ENCODE measurements at regions not wholly inside any gene's neighbourhood (a gene's known extent, or its start where the extent isn't known, plus 50 kb on each side); places are given as distances from the start of the nearest gene placed in this dataset.

DNA sequence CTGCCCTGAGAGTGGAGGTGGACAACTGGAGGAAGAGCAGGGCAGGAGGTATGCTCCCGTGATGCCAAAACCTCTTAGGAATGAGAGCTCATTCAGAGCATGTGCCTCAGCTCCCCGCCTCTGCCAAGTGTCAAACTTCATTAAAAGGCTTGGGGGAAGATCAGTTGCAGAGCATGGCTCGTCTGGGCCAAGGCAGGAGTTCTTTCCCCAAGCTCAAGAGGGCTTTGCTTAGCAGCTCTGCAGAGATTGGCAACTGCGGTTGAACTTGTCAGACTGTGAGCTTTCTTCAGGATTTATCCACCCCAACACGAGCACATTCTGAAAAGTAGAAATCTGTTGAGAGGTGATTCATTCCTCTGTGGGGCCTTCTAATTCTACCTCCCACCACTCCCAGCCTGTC is 248.1 kb downstream of the HS3ST3A1 start:
- no peak for DNase-seq (ENCODE audit: low spot score)

DNA sequence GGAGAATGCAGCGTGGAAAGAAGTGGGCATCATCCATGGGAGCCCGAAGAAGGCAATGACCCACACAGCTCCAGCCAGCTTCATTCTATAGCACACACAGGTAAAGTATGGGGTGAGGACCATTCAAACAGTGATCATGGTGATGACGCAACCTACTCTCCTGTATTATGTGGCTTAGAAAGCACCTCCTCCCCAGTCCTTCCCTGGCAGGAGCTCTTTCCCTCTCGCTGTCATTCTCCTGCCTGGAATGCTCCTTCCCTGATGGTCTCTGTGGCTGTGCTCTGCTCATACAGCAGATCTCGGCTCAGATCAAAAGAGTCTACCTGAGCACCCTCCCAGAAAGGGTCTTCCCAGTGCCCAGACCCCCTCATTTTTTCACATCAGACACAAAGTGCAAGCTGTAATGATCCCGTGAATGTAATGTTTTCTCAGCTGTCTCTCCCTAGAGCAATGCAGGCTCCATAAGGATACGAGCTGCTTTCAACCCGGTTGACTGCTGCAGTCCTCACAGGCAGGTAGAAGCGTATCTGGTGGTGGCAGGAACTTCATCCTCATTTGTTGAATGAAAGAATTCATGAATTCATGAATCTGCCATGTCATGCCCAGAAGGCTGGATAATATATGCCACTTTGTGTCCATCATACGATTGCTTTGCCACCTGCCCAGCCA is 248.8 kb downstream of the HS3ST3A1 start:
- DNase-seq (ENCODE audit: low spot score): no peak

DNA sequence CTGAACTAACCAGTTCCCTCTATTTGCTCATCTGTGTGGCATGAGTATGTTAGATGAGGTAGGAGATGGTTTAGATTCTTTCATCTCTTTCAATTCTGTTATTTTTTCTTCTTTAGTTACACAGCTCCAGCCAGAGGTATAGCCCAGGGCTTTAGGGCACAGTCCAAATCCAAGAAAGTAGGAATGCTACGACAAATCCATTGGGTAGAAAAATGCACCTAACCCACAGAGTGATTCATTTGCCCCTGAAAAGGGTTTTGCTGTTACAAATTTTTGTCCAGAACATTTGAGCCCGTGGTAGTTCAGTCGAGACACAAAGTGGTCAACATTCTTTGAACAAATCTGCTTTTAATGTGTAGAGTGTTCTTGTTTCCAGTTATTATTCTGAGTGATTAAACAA is 250.7 kb downstream of the HS3ST3A1 start:
- DNase-seq (ENCODE audit: low spot score): no peak

DNA sequence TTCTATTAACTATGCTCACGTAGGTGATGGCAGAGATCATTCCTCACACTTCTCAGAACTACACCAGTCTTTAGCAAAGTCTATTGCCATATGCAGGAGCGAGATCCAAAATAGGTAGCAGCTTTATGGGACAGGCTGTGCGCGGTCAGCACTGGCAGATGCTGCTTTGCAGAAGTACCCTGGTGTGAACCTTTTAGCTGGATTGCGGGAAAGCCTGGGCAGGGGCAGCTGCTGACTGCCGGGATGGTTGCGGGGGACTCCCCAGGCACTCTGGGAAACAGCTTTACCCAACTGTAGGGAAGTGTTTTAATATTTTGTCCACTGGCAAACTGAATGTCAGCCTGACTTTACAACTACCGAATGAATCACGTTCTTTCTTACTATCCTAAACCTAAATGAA is 251.3 kb downstream of the HS3ST3A1 start:
- DNase-seq (ENCODE audit: low spot score): no peak

DNA sequence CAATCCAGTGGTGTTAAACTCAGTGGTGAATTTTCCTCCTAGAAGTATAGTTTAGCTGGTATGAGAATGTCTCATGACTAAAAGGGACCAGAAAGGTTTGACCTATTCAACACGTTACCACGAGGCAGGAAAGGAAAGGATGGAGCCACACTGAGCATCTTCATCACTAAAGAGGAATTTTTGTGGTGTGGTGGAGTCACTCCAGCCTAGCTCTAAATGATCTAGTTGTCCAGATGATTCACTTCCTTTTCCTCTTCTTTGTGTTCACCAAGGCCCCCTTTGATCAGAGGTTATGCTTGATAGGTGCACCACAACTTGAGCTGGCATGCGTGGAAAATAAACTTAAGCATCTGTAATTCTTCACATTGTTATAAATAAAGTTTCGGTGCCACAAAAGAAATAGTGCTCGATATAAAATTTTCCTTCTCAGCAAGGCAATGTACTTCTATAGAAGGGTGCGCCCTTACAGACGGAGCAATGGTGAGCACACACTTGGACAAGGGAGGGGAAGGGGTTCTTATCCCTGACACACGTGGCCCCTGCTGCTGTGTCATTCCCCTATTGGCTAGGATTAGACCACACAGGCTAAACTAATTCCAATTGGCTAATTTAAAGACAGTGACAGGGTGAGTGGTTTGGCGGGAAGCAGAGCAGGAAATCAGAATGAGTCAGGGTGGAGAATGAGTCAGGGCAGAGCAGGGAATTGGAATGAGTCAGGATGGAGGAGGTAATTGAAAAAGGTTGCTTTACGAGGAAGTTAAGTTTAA is 254.6 kb downstream of the HS3ST3A1 start:
- peak; percentile 14 for DNase-seq (ENCODE audit: low spot score)

DNA sequence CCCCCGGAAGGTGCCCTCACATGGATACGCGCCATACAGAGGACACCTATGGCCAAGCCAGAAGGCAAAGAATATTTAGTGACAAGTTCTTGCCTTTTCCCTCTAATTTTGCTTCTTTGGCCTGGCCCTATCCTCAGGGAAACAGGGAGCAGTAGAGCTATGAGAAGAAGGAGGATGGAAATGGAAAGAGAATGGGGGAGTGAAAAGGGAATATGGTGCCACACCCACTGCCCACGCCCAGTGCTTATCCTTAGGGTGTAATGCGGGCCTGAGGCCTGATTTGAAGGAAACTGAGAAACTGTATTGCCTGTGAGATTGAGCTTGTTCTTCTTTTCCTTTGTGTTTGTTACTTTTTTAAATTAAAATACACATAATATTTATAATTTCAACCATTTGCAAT is 255.1 kb downstream of the HS3ST3A1 start:
- no peak for DNase-seq (ENCODE audit: low spot score)

DNA sequence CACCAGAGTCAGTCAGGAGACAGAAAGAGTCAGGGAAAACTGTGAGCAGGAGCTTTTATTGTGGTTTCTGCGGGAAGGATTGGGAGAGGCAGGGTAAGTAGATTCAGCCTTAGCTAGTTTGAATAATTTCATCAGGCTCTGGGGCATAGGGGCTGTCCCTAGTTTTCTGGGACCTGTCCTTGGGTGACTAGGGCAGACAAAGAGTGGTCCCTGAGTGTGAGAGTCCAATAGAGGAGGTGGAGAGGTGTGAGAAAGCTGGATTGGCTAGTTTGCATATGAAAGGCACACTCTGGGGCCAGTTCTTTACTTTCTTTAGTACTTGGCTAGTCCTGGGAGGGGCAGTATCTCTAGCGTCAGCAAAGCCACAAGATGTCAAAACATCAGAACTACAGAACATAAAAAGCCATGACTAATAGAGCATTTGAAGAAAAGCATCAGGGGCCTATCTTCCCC is 255.6 kb downstream of the HS3ST3A1 start:
- DNase-seq (ENCODE audit: low spot score): no peak

DNA sequence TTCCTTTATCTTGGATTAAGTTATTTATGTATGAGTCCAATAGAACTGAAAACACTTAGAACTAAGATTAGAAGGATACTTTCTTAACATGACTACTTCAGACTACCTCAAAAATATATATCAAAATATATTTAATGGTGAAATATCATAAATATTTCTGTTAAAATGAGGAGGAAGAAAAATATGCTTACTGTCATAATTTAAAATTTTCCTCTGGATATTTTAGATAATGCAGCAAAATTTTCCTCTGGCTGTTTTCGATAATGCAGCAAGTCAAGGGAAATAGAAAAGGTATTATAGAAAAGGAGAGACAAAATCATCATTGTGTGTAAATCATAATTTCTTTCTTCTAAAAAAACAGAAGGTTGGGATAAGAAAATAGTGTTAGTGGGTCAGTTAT is 263.3 kb downstream of the HS3ST3A1 start:
- DNase-seq (ENCODE audit: low spot score): no peak

DNA sequence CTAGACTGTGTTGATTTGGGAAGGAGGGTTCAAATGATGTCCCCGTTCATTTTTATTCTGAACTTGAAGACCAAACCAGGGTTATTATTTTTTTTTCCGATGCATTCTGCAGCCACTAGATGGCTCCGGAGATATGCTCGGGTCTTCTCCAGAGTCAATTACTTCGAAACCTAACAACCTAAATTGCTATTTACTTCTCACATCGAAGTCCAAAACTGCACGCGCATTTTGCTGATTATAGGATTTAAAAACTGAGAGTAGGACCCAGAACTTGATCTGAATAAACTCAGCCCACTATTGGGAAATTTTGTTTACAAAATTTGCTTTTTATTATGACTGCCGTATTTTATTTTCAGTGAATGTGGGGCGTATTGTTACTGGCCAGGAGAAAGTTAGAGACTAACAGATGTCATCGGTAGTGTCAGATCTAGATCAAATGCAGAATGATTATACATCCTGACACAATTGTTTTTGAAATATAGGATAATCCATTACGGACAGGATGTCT is 263.8 kb downstream of the HS3ST3A1 start:
- DNase-seq (ENCODE audit: low spot score): peak; percentile 54

DNA sequence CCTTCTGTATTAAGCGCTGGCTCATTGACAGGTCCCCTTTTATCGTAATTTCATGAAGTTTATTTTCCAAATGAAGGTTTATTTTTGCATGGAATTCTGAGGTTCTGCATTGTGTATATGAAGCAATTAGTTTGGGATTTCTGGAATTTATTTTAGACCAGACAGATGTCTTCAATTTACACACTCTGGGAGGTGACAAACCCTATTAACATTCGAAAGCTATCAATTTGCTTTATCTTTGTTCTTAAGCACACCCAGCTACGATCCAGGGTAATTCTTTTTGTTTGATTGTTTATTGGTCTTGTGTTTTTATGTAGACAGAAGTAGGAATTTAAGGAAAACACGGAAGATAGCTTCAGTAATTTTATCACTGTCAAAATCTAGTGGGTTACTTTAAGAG is 264.6 kb downstream of the HS3ST3A1 start:
- no peak for DNase-seq (ENCODE audit: low spot score)

DNA sequence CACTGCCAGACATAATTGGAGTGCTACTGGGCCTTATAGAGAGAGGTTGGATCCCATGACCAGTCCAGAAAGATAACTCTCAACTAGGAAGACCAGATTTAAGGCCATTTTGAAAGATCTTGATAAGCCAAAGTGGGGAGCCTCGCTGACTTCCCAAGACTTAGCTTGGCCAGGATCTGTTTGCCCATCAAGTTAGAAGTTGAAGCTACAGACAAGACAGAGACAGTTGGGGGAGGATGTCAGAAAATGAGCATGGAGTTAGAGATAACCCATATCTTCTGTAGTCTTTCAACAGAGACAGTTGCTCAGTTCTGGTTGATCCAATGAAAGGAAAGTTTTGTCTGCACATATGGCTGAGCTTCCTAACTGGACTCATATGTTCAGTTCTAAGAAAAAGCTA is 267.4 kb downstream of the HS3ST3A1 start:
- DNase-seq (ENCODE audit: low spot score): no peak

DNA sequence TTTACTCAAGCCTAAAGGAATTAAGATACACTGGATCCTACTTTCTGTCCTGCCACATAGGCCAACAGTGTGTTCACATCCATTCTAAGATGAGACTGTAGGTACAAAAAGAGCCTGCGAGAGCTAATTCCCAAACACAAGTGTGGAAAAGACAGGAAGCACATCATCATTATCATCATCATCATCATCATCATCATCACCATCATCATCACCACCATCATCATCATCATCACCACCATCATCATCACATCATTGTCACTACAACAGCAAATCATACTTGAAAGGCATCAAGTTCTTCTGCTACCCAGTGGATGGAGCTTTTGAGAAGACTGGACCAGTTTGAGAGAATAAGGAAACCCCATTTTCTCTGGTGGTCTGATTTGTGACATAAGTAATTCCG is 268.1 kb downstream of the HS3ST3A1 start:
- no peak for DNase-seq (ENCODE audit: low spot score)

DNA sequence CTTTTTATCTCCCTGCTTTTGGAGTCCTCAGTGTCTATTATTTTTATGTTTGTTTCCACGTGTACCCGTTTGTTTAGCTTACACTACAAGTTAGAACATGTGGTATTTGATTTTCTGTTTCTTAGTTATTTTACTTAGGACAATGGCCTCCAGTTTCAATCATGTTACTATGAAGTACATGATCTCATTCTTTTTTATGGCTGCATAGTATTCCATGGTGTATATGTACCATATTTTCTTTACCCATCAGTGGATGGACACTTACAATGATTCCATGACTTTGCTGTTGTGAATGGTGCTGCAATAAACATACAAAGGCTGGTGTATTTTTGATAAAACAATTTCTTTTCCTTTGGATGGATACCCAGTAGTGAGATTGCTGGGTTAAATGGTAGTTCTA is 269.5 kb downstream of the HS3ST3A1 start:
- no peak for DNase-seq (ENCODE audit: low spot score)

DNA sequence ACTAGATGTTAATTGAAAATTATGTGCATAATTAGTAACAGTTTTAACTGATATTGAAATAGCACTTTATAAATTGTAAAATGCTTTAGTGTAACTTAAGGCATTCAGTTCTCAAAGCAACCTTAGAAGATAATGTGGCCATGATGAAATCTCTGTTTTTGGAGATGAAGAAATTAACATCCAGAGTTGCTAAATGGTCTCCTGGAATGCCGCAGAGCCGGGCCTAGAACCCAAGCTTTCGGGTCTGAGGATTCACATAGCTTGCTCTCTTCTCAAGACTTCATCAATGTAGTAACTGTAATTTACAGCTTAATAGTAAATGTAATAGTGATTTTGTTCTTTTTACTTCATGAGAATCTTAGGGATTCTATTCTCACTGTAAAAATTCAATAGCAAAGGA is 272.3 kb downstream of the HS3ST3A1 start:
- DNase-seq (ENCODE audit: low spot score): no peak

DNA sequence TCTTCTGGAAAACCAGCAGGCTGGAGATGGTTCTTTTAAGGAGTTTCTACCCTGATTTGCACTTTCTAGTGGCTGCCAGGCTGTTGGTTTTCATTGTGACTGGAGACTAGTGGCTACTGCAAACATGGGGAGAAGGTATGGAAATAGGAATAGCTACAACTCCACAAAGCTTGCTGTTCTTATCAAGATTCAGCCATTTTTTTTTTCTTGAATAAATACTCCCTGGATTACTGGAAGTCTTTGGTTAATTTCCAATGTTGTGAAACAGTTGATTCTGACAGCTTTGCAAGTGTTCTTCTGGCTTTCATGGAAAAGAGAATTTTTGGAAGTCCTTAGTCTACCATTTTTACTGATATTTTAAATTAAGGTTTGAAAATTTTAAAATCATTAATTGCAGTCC is 277.7 kb downstream of the HS3ST3A1 start:
- no peak for DNase-seq (ENCODE audit: low spot score)

DNA sequence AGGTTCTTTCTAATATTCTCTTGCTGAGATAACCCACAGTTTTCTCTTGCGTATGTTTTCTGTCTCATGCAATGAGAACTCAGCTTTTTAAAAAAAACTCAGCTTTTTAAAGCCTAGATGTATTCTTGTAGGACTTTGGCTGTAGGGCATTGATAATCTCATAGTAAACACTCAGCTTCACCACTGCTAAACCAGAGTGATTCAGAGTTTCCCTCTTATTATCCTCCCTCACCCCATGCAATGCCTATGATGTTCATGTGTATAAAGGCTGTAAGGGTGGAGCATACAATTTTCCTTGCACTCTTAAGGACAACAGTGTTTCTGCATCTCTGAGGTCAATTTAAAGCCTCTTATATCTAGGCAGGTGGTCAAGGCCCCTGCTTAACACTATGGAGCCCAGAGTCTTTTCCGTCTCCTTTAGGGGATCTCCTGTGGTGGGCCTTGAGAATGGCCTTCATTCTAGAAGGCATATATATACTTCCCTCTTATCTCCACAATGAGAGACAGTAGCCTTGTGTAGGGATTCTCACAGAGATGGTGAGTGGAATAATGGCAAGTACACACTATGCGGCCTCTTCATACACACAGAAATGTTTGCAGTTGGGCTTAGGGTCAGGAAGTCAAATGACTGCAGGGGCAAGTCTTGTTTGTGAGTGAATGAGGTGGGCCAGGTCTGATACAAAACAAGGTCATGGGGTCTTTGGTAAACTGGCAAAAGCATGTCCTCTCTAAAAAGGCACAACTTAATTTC is 279.6 kb downstream of the HS3ST3A1 start:
- DNase-seq (ENCODE audit: low spot score): no peak

DNA sequence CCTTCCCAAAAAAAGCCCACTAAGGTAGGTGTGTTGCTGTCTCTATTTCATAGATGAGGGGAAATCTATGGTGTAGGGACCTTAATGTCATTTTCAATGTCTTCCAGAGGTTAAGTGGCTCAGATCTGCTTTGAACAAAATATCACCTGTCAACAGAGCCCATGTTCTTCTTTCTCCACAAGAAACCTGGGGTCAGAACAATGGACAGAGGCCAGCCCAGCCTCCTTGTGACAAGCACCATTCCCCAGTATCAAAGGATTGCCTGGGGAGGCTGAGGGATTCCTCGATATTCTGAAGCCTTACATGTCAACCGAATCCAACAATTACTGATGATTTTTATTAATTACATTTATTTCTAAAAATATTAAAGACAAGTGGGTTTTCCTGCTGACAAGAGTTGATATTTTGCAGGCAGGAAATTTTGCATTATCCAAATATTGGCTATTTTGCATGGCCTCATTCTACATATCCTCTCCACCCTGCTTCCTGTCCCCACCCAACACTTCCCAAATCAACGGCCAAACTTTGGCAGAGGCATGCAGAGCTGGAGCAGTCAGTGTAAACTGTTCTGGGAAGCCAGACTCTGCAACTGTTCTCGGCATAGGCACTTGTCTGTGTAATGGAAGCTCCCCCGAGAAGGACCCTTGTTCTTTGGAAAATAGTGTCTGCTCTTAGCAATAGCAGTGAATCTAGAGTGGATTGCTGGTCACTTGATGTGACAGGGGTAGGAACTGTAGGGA is 281.5 kb downstream of the HS3ST3A1 start:
- DNase-seq (ENCODE audit: low spot score): no peak

DNA sequence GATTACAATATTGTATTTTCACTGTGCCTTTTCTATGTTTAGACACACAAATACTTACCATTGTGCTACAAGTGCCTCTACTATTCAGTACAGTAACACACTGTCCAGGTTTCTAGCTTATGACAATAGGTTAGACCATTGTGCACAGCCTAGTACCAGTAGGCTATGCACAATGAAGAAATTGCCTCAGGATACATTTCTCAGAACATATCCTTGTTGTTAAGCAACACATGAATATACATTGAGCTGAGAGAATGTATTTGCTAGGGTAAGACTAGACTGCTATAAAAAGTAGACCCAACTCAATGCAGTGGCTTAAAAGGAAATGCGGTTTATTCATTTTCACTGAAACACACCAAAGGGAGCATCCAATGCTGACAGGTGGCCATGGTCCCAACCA is 285.1 kb downstream of the HS3ST3A1 start:
- no peak for DNase-seq (ENCODE audit: low spot score)

DNA sequence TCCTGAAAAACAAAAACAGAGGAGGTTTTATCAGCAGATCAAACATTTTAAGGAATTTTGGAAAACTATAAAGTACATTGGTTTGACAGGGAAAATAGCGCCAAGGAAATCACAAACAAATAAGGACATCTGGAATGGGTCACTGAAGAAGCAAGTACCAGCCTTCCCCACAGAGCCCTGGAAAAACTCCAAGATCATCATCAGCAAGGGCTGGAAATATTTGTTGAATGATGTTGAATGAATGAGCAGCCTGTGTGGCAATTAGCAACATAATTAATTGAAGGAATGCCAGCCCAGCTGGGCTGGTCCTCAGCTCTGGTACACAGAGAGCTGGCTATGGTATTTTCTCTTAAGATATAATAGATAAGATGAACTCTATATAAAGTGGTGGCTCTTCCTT is 290.4 kb downstream of the HS3ST3A1 start:
- DNase-seq (ENCODE audit: low spot score): no peak

DNA sequence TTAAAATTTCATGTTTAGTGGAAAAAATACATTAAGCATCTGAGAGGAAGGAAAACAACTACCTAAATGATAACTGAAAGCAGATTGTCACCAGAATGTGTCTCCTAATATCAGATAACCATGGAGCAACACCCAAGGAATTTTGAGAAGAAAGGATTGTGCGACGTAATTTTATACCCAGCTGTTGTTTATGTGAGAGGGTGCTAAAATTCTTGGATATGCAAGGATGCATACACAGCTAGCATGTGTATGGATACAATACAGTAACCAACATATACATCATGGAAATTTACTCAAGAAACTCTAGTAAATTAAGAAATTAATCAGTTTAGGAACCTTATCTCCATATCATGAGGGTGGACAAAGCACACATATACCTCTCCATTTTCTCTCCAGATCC is 290.9 kb downstream of the HS3ST3A1 start:
- DNase-seq (ENCODE audit: low spot score): no peak

DNA sequence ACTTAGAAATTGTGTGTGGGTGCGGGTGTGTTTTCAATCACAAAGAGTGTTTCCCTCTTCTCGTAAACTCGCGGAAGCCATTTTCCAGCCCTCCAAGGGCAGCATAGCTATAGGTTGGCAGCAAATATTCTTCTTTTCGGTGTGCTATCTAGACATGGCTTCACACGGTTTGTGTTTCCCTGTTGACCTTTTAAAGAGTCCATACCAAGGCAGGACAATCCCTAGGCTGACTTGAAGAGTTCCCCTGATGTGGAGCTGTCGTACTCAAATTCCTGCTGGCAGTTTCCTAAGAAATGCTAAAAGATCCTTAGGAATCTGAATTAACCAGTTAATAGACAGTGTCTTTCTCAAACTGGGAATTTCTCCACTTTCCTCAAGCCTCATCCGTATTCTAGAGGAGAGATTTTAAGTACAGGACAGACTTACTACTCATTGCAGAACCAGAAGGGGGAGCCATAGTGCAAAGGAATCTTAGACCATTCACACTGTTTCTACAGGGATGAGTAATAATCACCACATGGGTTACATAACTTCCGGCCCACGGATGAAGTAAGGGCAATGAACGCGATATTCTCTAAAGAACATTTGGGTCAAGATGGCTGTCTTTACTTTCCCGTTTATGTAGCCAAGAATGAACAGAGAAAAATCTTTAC is 288.6 kb upstream of the ELAC2 start:
- peak; percentile 39 for DNase-seq (ENCODE audit: low spot score)

DNA sequence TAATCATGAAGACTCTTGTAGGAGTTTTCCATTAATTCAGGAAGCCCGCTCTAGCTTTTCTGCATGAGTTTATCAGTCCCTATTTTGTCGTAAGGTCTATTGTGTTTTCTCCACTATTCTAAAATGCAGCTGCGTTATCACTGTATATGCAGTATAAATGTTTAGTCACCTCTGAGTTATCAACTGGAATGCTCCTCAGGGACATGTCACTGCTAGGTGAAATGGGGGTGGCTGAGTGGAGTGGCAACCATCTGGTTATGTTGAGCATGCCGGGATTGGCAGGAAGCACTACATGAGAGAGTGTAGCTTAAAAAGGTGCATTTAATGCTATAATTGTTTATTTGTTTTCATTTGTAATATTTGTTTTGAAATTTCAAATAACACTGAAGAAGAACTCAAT is 285.2 kb upstream of the ELAC2 start:
- no peak for DNase-seq (ENCODE audit: low spot score)
